ENCODE measurements at regions not wholly inside any gene's neighbourhood (a gene's known extent, or its start where the extent isn't known, plus 50 kb on each side); places are given as distances from the start of the nearest gene placed in this dataset.
"Not testable (repeated sequence)": the region's sequence is repeated elsewhere in the genome, so short reads cannot be mapped to it uniquely, and the experiment has no call there.

DNA sequence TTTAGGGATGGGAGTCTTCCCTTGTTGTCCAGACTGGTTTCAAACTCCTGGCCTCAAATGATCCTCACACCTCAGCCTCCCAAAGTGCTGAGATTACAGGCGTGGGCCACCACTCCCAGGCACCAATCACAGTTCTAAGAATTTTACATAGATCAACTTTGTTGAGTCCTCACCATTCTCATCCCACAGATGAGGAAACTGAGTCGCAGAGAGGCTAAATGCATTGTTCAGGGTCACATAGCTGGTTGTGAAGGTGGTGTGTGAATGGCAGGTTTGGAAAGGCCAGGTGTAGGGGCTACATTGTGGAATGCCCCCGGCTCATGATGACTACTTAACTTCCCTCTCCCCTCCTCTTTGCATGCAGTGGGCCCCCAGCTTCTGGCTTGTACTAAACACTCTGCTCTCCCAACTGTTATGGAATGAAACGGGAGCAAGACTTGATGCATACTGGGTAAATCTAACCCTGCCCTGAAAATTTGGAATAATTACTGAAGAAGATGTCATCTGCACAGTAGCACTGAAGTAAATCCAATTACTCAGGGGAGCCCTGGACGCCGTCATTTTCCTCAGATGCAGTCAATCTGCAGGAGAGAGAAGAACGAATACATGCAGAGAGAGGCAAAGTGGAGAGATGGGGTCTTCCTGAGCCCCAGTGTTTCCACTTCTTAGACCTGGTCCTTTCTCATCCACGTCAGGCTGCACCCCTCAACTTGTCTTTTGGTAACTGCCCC is 102.3 kb upstream of the ZNF217 start:
- no peak for DNase-seq (ENCODE audit: low read depth)

- DNase-seq (ENCODE audit: low read depth): no peak
Observed at GRCh38 chr20:53693262-53693871, 99.7 kb upstream of the ZNF217 start.

DNA sequence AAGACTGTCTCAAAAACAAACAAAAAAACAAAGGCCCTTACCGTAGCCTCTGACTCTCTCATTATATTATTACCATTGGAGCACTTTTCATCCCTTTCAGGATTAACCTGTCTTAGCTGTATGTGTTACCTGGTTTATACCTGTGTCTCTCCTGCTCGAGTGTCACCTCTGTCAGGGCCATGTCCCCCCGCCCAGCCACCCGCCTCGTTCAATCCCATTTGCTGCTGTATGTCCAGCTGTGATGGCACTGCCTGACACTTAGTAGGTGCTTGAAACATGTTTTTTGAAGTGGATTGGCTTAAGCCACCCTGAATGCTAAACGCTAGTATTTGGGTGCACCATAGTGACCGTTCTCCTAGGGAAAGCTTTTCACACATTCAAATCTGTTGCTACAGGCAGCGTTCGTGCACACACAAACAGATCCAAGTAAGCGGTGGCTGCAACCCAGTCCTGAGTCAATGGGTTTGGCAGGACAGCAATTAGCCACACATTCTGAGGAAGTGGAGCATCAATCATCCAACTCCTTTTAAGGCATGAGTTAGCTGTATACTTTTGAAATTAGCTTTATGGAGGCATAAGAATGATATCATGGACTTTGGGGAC is 98.9 kb upstream of the ZNF217 start:
- DNase-seq (ENCODE audit: low read depth): no peak

DNA sequence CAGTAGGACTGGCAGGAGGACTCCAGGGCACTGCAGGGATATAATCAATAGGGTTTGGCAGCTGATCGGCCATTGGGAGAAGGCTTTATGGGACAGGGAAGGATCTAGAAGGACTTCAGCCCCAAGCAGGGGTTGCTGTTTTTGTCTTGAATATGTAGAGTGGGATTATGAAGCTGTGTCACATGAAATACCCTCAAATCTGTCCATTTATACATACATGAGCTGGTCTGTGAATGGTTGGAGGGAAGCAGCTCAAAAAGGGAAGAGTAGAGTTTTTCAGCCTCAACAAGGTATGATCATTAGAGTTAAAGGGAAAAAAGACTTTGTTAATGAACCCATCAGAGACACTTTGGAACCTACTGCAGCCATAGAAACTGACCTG is 98.2 kb upstream of the ZNF217 start:
- no peak for DNase-seq (ENCODE audit: low read depth)

DNA sequence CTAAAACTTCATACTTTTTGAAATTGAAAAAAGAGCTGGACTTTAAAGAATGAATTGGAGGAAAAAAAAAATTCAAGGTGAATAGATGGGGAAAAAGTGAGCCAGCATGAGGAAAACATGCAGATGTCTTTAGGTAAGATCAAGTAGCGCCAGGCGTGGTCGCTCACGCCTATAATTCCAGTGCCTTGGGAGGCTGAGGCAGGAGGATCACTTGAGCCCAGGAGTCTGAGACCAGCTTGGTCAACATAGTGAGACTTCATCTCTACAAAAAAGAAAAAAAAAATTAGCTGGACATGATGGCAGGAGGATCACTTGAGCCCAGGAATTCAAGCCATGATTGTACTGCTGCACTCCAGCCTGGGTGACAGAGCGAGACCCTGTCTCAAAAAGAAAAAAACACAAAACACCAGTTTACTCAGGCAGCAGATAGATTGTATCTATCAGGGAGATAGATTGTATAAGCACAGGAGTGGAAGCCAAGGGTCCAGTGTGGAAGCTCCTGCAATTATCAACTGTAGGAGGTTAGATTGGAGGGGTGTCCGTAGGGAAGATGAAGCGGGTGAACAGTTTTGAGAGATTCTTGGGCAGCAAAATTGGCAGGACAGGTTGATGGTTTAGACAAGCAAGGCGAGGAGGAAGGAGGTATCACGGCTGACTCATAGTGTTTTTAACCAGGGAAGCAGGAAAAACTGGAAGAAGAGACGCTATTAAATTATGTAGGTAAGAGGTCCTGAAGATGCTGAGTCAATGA is 97.6 kb upstream of the ZNF217 start:
- DNase-seq (ENCODE audit: low read depth): no peak

- no peak for DNase-seq (ENCODE audit: low read depth)
Observed at GRCh38 chr20:53688085-53688484, 94.4 kb upstream of the ZNF217 start.

DNA sequence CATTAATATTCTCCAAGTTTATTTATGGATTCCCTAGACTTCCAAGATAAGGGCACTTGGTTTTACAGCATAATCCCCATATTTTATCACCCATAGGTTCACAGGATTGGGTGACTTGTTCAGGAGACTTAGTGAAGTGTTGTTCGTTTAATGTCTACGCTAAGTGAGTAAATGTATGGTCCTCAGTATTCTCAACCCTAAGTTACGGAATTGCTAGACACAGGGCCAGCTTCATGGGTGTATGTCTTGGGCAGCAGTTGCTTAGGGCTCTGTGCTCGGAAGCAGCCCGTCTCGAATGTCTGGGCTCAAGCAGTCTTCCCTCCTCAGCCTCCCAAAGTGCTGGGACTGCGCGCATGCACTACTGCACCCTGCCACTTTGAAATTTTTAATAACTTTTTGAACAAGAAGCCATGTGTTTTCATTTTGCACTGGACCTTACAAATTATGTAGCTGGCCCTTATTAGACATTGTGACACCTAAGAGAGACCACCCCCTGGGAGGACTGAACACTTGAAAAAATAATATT is 91.5 kb upstream of the ZNF217 start:
- DNase-seq (ENCODE audit: low read depth): no peak

DNA sequence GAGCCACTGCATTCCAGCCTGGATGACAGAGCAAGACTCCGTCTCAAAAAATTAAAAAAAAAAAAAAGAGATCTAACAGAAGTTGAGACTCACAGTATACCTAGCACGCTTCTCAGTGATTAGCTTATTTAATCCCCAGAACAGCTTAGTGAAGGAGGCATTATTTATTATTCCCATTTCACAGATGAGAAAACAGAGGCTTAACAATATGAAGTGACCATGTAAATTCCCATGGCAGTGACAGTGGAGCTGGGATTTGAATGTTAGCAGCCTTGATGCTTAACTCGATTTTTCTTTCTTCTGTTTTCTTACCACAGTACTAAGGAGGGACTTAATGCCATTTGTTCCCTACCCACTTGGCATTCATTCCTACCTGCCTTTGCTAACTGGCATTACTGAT is 89.9 kb upstream of the ZNF217 start:
- DNase-seq (ENCODE audit: low read depth): no peak

DNA sequence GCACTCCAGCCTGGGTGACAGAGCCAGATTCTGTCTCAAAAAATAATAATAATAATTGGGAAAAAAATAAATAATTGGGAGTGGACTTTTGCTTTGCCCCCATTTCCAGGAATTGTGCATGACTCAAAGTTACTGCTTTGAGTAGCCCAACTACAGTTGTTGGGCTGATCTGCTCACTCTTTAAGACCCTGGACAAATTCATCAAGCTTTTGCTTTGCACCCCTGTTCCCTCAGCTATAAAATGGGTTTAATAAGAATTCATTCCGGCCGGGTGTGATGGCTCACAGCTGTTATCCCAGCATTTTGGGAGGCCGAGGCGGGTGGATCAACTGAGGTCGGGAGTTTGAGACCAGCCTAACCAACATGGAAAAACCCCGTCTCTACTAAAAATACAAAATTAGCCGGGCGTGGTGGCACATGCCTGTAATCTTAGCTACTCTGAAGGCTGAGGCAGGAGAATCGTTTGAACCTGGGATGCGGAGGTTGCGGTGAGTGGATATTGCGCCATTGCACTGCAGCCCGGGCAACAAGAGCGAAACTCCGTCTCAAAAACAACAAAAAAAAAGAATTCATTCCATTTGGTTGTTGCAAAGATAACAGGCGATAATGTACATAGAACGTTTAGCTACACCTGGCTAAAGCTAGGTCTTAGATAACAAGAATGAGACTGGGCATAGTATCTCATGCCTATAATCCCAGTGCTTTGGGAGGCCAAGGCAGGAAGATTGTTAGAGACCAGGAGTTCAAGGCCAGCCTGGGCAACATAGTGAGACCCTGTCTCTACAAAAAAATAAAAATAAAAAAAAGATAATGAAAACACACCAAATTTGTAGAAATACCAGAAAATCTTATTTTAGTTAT is 87.9 kb upstream of the ZNF217 start:
- DNase-seq (ENCODE audit: low read depth): no peak

DNA sequence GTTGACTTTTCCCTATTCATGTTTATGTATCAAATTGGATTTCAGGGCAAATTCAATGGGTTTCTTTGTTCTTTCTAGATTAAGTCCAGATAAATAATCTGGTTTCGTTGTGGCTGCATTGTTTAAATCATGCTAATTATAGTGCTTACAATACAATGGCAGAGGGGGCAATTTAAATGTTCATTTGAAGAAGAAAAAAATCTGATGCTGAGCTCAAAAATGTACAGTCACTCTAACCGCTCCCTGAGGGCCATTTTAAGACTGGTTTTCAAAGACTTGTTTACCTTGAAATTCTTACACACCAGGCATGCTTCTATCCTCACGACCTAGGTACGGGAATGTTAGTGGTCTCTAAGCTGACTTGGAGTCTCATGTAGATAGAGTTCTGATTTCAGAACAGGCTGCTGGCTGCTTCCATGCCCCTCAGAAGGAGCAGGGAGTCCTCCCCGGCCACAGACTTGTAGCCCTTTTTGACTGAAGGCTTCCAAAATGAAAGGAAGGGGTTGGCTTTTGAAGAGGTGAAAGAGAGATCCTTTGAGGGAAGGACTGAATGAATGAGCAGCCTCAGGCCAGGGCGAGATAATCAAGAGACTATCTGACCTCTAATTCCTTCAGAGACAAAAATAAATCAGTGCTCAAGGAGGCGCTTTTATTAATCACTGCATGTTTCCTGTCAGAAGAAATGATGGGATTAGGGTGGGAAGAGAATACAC is 86.1 kb upstream of the ZNF217 start:
- DNase-seq (ENCODE audit: low read depth): no peak

DNA sequence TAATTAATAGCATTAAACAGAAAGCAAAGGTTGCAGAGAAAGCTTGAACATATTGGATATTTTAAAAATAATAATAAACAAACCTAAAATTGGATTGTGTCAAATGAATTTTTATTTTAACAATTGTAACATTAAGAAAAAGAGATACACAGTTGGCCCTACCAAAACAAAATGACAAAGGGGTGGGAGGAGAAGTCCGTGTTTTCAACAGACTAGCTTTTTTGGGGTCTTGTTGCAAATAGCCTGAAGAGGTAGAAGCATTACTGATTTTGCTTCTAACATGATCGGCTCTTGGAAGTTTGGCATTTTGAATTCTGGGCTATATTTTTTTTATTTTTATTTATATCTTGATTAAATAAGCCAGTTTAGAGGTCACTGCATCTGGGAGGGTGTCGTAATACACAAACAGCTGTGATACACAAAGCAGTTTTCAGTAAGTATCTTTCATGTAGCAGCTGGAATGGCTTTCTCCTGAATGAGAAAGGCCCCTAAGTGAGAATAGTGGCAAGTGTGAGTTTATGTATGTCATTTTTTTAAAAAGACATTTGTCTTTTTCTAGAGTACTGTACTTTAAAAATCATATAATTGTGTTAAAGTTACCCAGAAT is 85.5 kb upstream of the ZNF217 start:
- DNase-seq (ENCODE audit: low read depth): no peak

- DNase-seq (ENCODE audit: low read depth): no peak
Observed at GRCh38 chr20:53678315-53678989, 84.8 kb upstream of the ZNF217 start.

- DNase-seq (ENCODE audit: low read depth): no peak
Observed at GRCh38 chr20:53677447-53678314, 84.0 kb upstream of the ZNF217 start.

DNA sequence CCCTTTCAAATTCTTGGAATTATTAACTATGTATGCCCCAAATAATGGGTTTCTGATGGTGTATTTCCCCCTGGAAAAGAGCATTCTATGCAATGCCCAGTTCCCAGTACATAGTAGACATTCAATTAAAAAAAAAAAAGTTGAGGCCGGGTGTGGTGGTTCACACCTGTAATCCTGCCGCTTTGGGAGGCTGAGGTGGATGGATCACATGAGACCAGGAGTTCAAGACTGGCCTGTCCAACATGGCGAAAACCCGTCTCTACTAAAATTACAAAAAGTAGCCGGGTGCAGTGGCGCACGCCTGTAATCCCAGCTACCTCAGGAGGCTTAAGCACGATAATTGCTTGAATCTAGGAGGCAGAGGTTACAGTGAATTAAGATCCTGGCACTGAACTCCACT is 83.3 kb upstream of the ZNF217 start:
- no peak for DNase-seq (ENCODE audit: low read depth)

- no peak for DNase-seq (ENCODE audit: low read depth)
Observed at GRCh38 chr20:53676519-53676822, 82.8 kb upstream of the ZNF217 start.

DNA sequence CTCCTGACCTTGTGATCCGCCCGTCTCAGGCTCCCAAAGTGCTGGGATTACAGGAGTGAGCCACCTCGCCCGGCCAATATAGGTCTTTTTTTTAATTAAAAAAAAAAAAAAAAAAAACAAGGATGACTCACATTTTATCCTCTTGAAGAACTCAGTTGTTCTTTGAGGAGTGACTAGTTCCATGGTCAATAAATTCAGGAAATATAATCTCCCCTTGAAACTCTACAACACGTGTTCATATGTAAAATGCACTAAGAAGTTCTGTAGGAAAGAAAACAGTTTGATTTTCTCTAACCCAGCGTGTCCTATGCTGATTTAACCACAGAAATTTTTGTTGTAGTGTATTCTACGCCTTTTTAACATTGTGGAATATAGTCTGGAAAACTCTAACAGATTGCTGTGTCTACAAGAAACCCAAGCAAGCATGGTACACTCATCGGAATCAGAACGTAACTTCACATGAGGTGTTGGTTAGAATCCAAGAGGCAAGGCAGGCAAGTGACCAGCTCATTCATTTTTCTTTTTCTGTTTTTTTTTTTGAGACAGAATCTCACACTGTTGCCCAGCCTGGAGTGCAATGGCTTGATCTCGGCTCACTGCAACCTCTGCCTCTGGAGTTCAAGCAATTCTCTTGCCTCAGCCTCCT is 79.0 kb upstream of the ZNF217 start:
- no peak for DNase-seq (ENCODE audit: low read depth)

- no peak for DNase-seq (ENCODE audit: low read depth)
Observed at GRCh38 chr20:53671370-53671769, 77.7 kb upstream of the ZNF217 start.

DNA sequence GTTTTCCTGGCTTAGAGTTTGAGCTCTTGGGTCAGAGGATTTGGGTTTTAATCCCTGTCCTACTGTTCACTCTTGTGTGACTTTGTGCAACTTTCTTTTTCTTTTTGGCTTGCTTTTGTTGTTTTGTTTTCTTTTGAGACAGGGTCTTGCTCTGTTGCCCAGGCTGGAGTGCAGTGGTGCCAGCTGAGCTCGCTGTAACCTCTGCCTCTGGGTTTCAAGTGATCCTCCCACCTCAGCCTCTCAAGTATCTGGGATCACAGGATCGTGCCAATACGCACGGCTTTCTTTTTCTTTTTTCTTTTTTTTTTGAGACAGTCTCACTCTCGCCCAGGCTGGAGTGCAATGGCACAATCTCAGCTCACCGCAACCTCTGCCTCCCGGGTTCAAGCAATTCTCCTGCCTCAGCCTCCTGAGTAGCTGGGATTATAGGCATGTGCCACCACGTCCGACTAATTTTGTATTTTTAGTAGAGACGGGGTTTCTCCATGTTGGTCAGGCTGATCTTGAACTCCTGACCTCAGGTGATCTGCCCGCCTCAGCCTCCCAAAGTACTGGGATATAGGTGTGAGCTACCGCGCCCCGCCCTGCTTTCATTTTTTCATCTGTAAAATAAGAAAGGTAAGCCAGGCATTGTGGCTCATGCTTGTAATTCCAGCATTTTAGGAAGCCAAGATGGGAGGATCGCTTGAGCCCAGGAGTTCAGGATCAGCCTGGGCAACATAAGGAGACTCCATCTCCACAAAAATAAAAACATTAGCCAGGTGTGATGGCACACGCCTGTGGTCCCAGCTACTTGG is 76.1 kb upstream of the ZNF217 start:
- DNase-seq (ENCODE audit: low read depth): not testable (repeated sequence)
